HepG2 (cell line): ENCODE measurements at regions not wholly inside any gene's neighbourhood (a gene's known extent, or its start where the extent isn't known, plus 50 kb on each side); places are given as distances from the start of the nearest gene placed in this dataset.

ENCODE experiments used
- ATAC-seq: fragments of 200-7000 bp; cut with Tn5 transposase; 3 replicates; pipeline ENCODE4 v1.9.1; 2020; ENCODE audit warnings: mild to moderate bottlenecking, moderate library complexity
- BruUV-seq: library from RNA; stranded (reverse); fragments of 400-500 nt; replicated peaks from 2 replicates; lab custom pipeline; 2021; lab: Mats Ljungman, UMichigan
- CTCF ChIA-PET: fragments of 300-600 bp; formaldehyde crosslinking; extraction: SDS; loops from one replicate; lab custom pipeline; 2021; ENCODE audit warnings: low total read pairs, inconsistent platforms, low intra/inter-chr PET ratio; lab: Yijun Ruan, JAX
- POLR2A ChIA-PET: fragments of 350-600 bp; sonication (Branson Sonifier 250); formaldehyde crosslinking; loops from one replicate; lab custom pipeline; 2020; ENCODE audit warnings: antibody characterized with exemption, inconsistent platforms; lab: Yijun Ruan, JAX
- DNase-seq: peaks from one replicate; pipeline ENCODE4 v3.0.0-alpha.2; 2015; ENCODE audit warnings: low spot score
- FAIRE-seq: peaks from 3 replicates; lab custom pipeline; 2011; peaks lifted over from hg19 to GRCh38; lab: Jason Lieb, UNC
- H2AFZ ChIP-seq: one replicate; pipeline ENCODE4 v1.6.1; 2011; ENCODE audit warnings: low read length, inconsistent platforms
- H3K27ac ChIP-seq: fragments of 300-600 bp; 3 replicates; pipeline ENCODE4 v1.8.0; 2011; ENCODE audit warnings: mixed run types, mild to moderate bottlenecking, mixed read lengths, low read length, inconsistent platforms; ENCODE audit not compliant: insufficient read depth; ENCODE audit errors: extremely low read length
- H3K27me3 ChIP-seq, 2 experiments: fragments of 200-600 bp in 1 of 2; 2 replicates in 1 of 2; 3 replicates in 1 of 2; pipeline versions ENCODE4 v1.6.0 to v1.8.0; 2011; ENCODE audit warnings: low read length in 2 of 2, mild to moderate bottlenecking in 2 of 2, moderate library complexity in 2 of 2, inconsistent platforms in 1 of 2; ENCODE audit not compliant: insufficient read depth in 2 of 2, control insufficient read depth in 1 of 2
- H3K36me3 ChIP-seq, 2 experiments: fragments of 200-600 bp in 1 of 2; replicated peaks in 1 of 2; 2 replicates in 1 of 2; 3 replicates in 1 of 2; pipeline versions ENCODE4 v1.5.1 to v1.8.0; 2011; ENCODE audit warnings: low read length in 2 of 2, inconsistent platforms in 1 of 2; ENCODE audit not compliant: insufficient read depth in 2 of 2, control insufficient read depth in 1 of 2
- H3K4me1 ChIP-seq: 2 replicates; pipeline ENCODE4 v1.5.1; 2012; ENCODE audit warnings: low read length, inconsistent platforms; ENCODE audit not compliant: insufficient read depth
- H3K4me2 ChIP-seq: 2 replicates; pipeline ENCODE4 v1.6.0; 2011; ENCODE audit warnings: low read depth, low read length, inconsistent platforms
- H3K4me3 ChIP-seq, 3 experiments: fragments of 200-600 bp in 1 of 3; sonication (generic), shearing (Covaris generic) in 1 of 3; replicated peaks in 1 of 3; 2 replicates each; pipeline ENCODE4 v1.5.1; 2011 to 2016; ENCODE audit warnings: low read length in 3 of 3, inconsistent platforms in 2 of 3, low read depth in 2 of 3, mild to moderate bottlenecking in 2 of 3, control low read depth in 1 of 3, mixed read lengths in 1 of 3; ENCODE audit not compliant: insufficient read depth in 1 of 3
- H3K79me2 ChIP-seq: one replicate; pipeline ENCODE4 v1.6.1; 2011; ENCODE audit warnings: low read length, inconsistent platforms; ENCODE audit not compliant: insufficient read depth
- H3K9ac ChIP-seq: 2 replicates; pipeline ENCODE4 v1.6.0; 2011; ENCODE audit warnings: mild to moderate bottlenecking, low read depth, low read length, inconsistent platforms; ENCODE audit not compliant: insufficient read depth
- H3K9me3 ChIP-seq: 2 replicates; pipeline ENCODE4 v1.5.1; 2012; ENCODE audit warnings: mild to moderate bottlenecking, low read length
- H4K20me1 ChIP-seq: 2 replicates; pipeline ENCODE4 v1.6.0; 2011; ENCODE audit warnings: inconsistent platforms, mild to moderate bottlenecking, low read length, moderate library complexity; ENCODE audit not compliant: insufficient read depth
- GATAD2A ChIP-seq: IDR thresholded peaks from 2 replicates; pipeline ENCODE4 v1.6.1; 2016
- HDAC1 ChIP-seq: sonication (generic); formaldehyde crosslinking; IDR thresholded peaks from 2 replicates; pipeline ENCODE4 v1.5.1; 2020; ENCODE audit warnings: mild to moderate bottlenecking, missing genetic modification reagents
- HMGXB4 ChIP-seq, 2 experiments: sonication (generic) in 1 of 2; formaldehyde crosslinking in 1 of 2; IDR thresholded peaks; 2 replicates each; pipeline versions ENCODE4 v1.4.0 to v1.6.1; 2018 to 2020; ENCODE audit warnings: missing genetic modification reagents in 2 of 2, borderline replicate concordance in 1 of 2, low read depth in 1 of 2, mild to moderate bottlenecking in 1 of 2, missing biosample characterization in 1 of 2
- MXD1 ChIP-seq: sonication (generic); formaldehyde crosslinking; IDR thresholded peaks from 2 replicates; pipeline ENCODE4 v1.4.0; 2020; ENCODE audit warnings: mild to moderate bottlenecking, missing genetic modification reagents
- SRSF1 ChIP-seq: fragments of 200-400 bp; formaldehyde crosslinking; optimal IDR thresholded peaks from 2 replicates; pipeline ENCODE3; 2017; ENCODE audit warnings: mild to moderate bottlenecking, low read depth, low read length, moderate library complexity
- THYN1 ChIP-seq: sonication (generic); formaldehyde crosslinking; IDR thresholded peaks from 2 replicates; pipeline ENCODE4 v1.8.1; 2023; ENCODE audit warnings: low read depth, mild to moderate bottlenecking, moderate library complexity, missing genetic modification reagents, borderline replicate concordance
- ZBTB8A ChIP-seq: sonication (generic); formaldehyde crosslinking; IDR thresholded peaks from 2 replicates; pipeline ENCODE4 v1.4.0; 2020; ENCODE audit warnings: mild to moderate bottlenecking, low read depth, missing genetic modification reagents, borderline replicate concordance
- ZNF263 ChIP-seq: sonication (generic); formaldehyde crosslinking; IDR thresholded peaks from 2 replicates; pipeline ENCODE4 v1.4.0; 2020; ENCODE audit warnings: missing genetic modification reagents
- ZNF644 ChIP-seq: IDR thresholded peaks from 2 replicates; pipeline ENCODE4 v1.6.1; 2016; ENCODE audit warnings: low read depth
- ZNF652 ChIP-seq: IDR thresholded peaks from 2 replicates; pipeline ENCODE4 v1.6.1; 2016; ENCODE audit warnings: low read depth, borderline replicate concordance
- ZNF891 ChIP-seq: sonication (generic); formaldehyde crosslinking; IDR thresholded peaks from 2 replicates; pipeline ENCODE4 v1.5.0; 2020; ENCODE audit warnings: mild to moderate bottlenecking, missing genetic modification reagents
- WGBS: methylation state at CpG from one replicate; pipeline ENCODE4 v1.1.6; 2017; ENCODE audit warnings: low lambda C conversion rate; 5-methylcytosine and 5-hydroxymethylcytosine counted together
- in situ Hi-C: cut with HindIII; loops from 2 replicates; pipeline ENCODE4 v1.10.0; 2017; ENCODE audit warnings: low pct_unique_long_range_greater_than_20kb; ENCODE audit not compliant: extremely low pct_ligation_motif_present
- intact Hi-C: fragments of 100-400 bp; cut with micrococcal nuclease; formaldehyde crosslinking; loops from one replicate; pipeline ENCODE4 v1.10.0; 2022; ENCODE audit not compliant: unreplicated experiment
- TF ChIP-seq, protein P1 (sequence below): sonication (generic); formaldehyde crosslinking; IDR thresholded peaks from 2 replicates; pipeline ENCODE4 v1.5.0; 2020; ENCODE audit warnings: missing genetic modification reagents

DNA sequence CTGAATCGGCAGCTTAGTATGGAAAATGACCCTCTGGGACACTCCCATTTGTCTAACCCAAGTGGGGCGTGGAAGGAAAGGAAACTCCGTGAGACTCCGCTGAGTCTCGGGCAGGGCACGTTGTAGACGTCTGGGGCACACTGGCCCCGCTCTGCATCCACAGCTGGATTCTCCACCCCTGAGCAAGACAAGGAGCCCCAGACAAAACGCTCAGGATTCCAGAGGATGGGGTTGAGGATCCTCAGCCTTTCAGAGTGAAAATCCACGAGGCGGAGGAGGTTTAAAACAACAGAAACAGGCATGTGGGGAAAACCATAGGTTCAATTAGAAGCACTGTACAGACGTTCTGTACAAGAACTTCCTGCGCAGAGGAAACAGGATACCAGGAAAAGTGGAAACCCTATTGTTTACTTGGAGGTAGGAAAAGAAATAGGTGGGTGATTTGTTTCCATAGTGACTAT lies 124.9 kb upstream of the ZNF236 start:
- Histone ChIP-seq H3K9ac (no peak overlapping the region), H3K27ac (no peak overlapping the region), H3K27me3 (peaks cover 0 to 17% of the 10 kb centered on the region in 2 experiments; a peak in 3 of 5 replicates), H3K36me3 (no peaks in the 10 kb centered on the region), H3K4me2 (no peak overlapping the region), H3K9me3 (no peaks in the 10 kb centered on the region), H4K20me1 (no peaks in the 10 kb centered on the region), H3K4me1 (no peaks in the 10 kb centered on the region), H3K4me3 (no peak overlapping the region), H2AFZ (no peak overlapping the region), H3K79me2 (no peaks in the 10 kb centered on the region)
- 21% methylated on average over 13 of the region's 13 CpGs for WGBS
- ATAC-seq (no peak), FAIRE-seq (no peak), DNase-seq (no peak)
- in situ Hi-C loops (no loop called here), intact Hi-C loops (no loop called here)
- BruUV-seq, result no TSS peak
- CTCF ChIA-PET, result no interaction called here
- POLR2A ChIA-PET, result no interaction called here
- TF ChIP-seq THYN1 (CRISPR knock-in tag) (no peak), ZNF263 (CRISPR knock-in tag) (no peak), ZBTB8A (CRISPR knock-in tag) (no peak), ZNF652 (CRISPR knock-in tag) (no peak), ZNF644 (no peak), GATAD2A (CRISPR knock-in tag) (no peak), HMGXB4 (CRISPR knock-in tag; IDR thresholded peaks at IDR 0.05; ENCODE audit: borderline replicate concordance in 1 of 2, low read depth in 1 of 2) (no peak), ZNF891 (no peak)

DNA sequence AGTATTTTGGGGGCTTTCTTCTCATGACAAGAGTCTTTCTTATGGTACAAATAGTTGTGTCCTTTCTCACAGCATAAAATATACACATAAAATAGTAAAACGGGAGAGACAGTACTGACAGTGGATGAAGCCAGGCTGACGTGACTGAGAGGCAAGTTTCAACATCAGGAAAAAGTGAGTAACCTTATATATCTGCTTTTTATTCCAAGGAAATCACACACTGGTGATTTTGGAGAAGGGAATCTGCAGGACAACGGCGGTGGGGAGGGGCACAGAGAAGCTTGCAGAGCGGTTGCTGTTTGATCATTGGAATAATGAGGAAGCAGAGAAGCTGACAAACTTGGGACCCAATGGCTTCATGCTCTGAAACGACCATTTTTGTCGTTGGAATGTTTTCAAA lies 130.6 kb upstream of the ZNF236 start:
- H3K27me3 ChIP-seq, result peaks cover 0 to 49% of the 10 kb centered on the region in 2 experiments; a peak in 4 of 5 replicates

More for the DNA sequence above, 130.6 kb upstream of the ZNF236 start:
- FAIRE-seq (no peak), DNase-seq (no peak), ATAC-seq (no peak)
- H3K27ac ChIP-seq, result no peak overlapping the region
- CTCF ChIA-PET, result no interaction called here
- H3K36me3 ChIP-seq, result no peaks in the 10 kb centered on the region
- H3K9ac ChIP-seq, result no peak overlapping the region
- H3K4me2 ChIP-seq, result no peak overlapping the region
- POLR2A ChIA-PET, result no interaction called here
- H3K4me3 ChIP-seq, result no peak overlapping the region
- WGBS, result 3% methylated on average over 7 of the region's 7 CpGs
- BruUV-seq, result no TSS peak
- TF ChIP-seq, protein P1, sequence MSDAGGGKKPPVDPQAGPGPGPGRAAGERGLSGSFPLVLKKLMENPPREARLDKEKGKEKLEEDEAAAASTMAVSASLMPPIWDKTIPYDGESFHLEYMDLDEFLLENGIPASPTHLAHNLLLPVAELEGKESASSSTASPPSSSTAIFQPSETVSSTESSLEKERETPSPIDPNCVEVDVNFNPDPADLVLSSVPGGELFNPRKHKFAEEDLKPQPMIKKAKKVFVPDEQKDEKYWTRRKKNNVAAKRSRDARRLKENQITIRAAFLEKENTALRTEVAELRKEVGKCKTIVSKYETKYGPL (CRISPR knock-in tag), result no peak
- TF ChIP-seq MXD1 (CRISPR knock-in tag) (no peak), ZNF263 (CRISPR knock-in tag) (no peak), SRSF1 (no peak), HDAC1 (CRISPR knock-in tag) (no peak)
- H3K4me1 ChIP-seq, result no peaks in the 10 kb centered on the region
- no peak overlapping the region for H2AFZ ChIP-seq
- H3K9me3 ChIP-seq, result no peaks in the 10 kb centered on the region
- no peaks in the 10 kb centered on the region for H4K20me1 ChIP-seq
- no peaks in the 10 kb centered on the region for H3K79me2 ChIP-seq
- in situ Hi-C loops (no loop called here), intact Hi-C loops (no loop called here)
